ENCODE measurements at regions not wholly inside any gene's neighbourhood (a gene's known extent, or its start where the extent isn't known, plus 50 kb on each side); places are given as distances from the start of the nearest gene placed in this dataset.
"Not testable (repeated sequence)": the region's sequence is repeated elsewhere in the genome, so short reads cannot be mapped to it uniquely, and the experiment has no call there.

DNA sequence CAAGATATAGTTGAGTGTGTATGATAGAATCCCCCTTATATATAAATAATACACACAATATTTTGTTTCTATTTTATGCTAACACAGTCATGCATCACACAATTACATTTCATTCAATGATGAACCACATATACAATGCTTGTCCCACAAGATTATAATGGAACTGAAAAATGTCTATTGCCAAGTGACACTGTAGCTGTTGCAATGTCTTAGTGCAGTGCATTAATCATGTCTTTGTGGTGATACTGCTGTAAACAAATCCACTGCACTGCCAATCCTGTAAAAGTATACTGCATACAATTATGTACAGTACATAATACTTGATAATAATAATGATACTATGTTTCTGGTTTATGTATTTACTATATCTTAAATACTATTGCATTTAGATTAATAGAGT, 512.1 kb upstream of the CNTN3 start:
- DNase-seq: no peak

- no peak for DNase-seq
These were observed 514.6 kb upstream of the CNTN3 start for GRCh38 chr3:75129101-75129500.

DNA sequence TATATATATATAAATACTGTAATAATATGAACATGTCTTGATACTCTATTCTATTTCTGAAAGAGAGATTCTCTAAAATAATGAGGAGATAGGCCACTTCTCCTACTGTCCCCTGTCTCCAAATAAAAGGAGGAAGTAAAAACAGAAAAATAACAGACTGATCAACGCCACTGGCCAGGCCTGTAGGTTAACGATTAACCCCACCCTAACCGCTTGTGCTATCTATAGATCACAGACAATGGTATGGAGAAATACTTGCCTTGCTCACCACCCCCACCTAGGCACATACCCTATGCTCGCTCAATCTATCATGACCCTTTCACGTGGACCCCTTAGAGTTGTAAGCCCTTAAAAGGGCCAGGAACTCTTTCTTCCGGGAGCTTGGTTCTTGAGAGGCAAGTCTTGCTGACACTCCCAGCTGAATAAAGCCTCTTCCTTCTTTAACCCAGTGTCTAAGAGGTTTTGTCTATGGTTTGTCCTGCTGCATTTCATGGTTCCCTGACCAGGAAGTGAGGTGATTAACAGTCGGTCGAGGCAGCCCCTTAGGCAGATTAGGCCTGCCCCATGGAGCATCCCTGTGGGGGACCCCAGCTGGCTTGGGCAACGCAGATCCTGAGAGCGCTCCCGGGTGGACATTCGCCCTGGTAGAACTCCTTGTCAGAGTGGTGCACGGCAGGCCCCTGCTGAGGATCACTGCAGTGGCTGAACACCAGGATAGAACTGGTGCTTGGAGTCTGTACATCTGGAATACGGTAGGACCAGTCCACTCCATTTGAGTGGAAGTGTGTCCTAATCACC, 521.8 kb upstream of the CNTN3 start:
- no peak for DNase-seq

DNA sequence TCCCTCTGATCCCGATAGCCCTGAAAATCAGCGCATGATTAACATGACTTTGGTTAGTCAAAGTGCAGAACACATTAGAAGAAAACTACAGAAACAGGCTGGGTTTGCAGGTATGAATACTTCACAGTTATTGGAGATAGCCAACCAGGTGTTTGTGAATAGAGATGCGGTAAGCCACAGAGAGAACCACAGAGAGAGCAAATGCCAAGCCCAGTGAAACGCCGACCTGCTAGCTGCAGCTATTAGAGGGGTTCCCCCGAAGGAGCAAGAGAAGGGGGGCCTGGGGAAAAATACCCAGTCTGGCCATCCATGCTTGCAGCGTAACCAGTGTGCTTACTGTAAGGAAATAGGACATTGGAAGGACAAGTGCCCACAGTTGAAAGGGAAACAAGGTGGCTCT, 523.9 kb upstream of the CNTN3 start:
- no peak for DNase-seq

- no peak for DNase-seq
These were observed 523.1 kb upstream of the FRG2C start for GRCh38 chr3:75140904-75141615.

DNA sequence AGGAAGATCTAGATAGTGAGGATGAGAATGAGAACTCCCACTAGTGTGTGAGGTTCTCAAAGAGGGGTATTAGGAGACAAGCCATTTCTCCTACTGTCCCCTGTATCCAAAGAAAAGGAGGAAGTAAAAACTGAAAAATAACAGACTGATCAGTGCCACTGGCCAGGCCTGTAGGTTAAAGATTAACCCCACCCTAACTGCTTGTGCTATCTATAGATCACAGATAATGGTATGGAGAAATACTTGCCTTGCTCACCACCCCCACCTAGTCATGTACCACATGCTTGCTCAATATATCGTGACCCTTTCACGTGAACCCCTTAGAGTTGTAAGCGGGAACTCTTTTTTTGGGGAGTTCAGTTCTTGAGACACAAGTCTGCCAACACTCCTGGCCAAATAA, 519.7 kb upstream of the FRG2C start:
- no peak for DNase-seq

GRCh38 chr3:75171630-75172230, 492.4 kb upstream of the FRG2C start:
- DNase-seq: peak; percentile 11

DNA sequence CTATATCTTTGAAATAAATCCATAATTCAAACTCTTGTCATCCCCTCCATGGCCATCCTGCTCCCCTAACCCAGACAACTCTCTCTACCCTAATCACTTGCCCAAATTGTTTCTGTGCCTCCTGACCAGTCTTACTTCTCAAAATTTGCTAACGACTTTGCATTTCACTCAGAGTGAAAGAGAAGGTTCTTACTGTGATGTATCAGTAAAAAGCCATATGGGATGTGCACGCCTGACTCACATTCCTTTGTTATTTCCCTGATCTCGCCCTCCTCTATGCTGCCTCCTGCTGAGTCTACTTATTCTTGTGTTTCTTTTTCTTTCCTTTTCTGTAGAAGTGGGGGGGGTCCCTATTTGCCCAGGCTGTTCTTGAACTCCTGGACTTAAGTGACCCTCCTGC, 487.2 kb upstream of the FRG2C start:
- no peak for DNase-seq

GRCh38 chr3:75180235-75180944, 483.7 kb upstream of the FRG2C start:
- no peak for DNase-seq

DNA sequence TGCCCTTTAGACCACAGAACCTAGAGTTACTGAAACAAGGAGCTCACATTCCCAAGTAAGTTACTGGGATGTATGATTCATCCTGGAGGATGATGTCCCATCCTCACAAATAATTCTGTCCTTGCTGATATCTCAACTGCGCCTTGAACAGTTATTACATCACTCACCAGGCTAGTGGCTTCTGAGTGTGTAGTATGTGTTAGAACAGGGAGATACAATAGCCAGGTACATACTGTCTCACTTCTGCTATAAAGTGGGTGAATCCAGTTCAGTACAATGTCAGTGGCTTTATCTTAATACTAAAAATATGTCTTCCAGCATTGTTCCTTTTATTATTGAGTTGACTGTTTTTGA, 483.2 kb upstream of the FRG2C start:
- no peak for DNase-seq

- DNase-seq: no peak
These were observed 475.2 kb upstream of the FRG2C start for GRCh38 chr3:75188962-75189361.

DNA sequence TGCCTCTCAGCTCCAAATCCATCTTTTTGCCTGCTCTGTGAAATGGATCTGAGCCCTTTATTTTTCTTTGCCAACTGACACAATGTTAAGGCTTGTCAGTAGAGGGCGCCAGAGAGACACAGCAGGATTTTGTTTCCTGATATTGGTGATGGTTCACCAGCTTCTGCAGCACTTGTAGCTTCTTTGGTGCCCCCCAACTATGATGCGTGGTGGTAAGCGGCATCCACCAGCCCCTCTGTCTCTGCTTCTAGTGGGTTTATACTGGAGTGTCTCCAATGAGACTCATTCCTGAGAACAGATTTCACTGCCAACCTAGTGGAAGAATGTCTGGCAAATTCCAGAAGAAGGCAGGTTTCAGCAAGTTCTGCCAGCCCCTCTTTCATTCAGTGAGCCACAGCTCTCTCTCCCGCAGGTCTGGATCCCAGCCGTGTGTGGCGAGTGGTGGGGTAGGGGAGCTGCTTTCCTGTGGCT, 471.9 kb upstream of the FRG2C start:
- DNase-seq: peak; percentile 12

GRCh38 chr3:75193797-75194196, 470.3 kb upstream of the FRG2C start:
- no peak for DNase-seq

- not testable (repeated sequence) for DNase-seq
These were observed 449.8 kb upstream of the FRG2C start for GRCh38 chr3:75214332-75214731.

GRCh38 chr3:75218577-75218976, 445.6 kb upstream of the FRG2C start:
- DNase-seq: no peak

GRCh38 chr3:75220932-75221331, 443.2 kb upstream of the FRG2C start:
- DNase-seq: no peak

DNA sequence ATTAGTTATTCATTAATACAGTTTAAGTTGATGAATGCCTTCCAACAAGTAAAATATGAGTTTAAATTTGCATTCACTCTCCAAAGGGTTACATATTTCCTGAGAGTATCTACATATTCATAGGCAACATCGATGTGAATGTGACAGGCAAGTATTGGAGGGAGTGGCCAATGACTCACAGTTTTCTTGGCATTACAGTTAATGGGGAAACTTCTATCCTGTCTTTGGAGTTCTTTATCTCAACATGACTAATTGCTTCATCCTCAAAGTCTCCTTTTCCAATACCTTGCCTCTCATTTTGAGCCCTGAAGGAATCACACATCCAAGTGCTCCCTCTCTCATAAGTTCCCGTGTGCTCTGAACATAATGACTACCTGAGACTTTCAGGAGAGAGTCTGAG, 439.7 kb upstream of the FRG2C start:
- no peak for DNase-seq

GRCh38 chr3:75232216-75232615, 431.9 kb upstream of the FRG2C start:
- no peak for DNase-seq

GRCh38 chr3:75235631-75236030, 428.5 kb upstream of the FRG2C start:
- no peak for DNase-seq

GRCh38 chr3:75237053-75237452, 427.1 kb upstream of the FRG2C start:
- DNase-seq: no peak

- DNase-seq: no peak
These were observed 426.7 kb upstream of the FRG2C start for GRCh38 chr3:75237477-75237876.

DNA sequence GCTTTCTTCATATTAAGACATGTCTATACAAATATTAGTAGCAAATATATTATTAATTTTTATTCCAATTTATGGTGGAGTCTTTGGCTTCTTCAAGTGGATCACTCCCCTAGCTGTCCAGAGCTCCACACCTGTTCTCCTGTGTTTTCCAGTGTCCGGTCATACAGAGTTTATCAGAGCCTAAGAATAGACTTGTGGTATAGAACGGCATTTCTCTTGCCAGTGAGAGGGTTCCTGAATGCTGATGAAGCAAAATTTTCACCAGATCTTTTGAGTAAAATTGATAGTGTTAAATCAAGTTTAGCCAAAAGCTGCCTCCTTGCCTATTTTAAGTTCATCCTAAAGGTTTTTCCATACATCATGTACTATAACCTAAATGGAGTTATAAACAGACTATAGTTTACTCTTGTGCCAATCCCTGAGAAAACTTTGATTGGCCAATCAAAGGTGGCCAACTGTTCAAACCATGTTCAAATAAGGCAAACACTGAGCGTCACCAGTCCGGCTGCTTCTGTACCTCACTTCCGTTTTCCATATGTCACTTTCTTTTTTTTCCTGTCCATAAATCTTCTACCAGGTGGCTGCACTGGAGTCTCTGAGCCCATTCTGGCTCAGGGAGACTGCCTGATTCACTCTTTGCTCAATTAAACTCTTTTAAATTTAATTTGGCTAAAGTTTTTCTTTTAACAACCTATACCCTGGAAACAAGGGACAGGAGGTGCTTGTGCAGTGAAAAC, 422.7 kb upstream of the FRG2C start:
- not testable (repeated sequence) for DNase-seq

Data from renal pelvis (tissue), 1 donor.